Transverse colon (tissue), 4 donors: ENCODE measurements at regions not wholly inside any gene's neighbourhood (a gene's known extent, or its start where the extent isn't known, plus 50 kb on each side); places are given as distances from the start of the nearest gene placed in this dataset.

Source experiments
- DNase-seq: peaks from one replicate; pipeline ENCODE4 v3.0.0-alpha.2; 2019
- H3K27ac ChIP-seq, 4 donors: fragments of 200-600 bp; sonication (generic); 2 replicates each; pipeline ENCODE4 v1.5.1; 2016 to 2018; ENCODE audit warnings: inconsistent platforms in 4 of 4
- H3K27me3 ChIP-seq: fragments of 200-600 bp; sonication (generic); 2 replicates; pipeline ENCODE4 v1.5.1; 2017; ENCODE audit warnings: inconsistent platforms
- H3K36me3 ChIP-seq, 4 donors: fragments of 200-600 bp; sonication (generic); 2 replicates each; pipeline ENCODE4 v1.5.1; 2017 to 2019; ENCODE audit warnings: inconsistent platforms in 4 of 4
- H3K4me1 ChIP-seq, 4 donors: fragments of 200-600 bp; sonication (generic); 2 replicates each; pipeline ENCODE4 v1.5.1; 2017 to 2020; ENCODE audit warnings: inconsistent platforms in 4 of 4
- H3K4me3 ChIP-seq, 4 donors: fragments of 200-600 bp; sonication (generic); 1 replicate in 1 of 4; 2 replicates in 3 of 4; pipeline versions ENCODE4 v1.5.1 to v1.6.1; 2017 to 2019; ENCODE audit warnings: inconsistent platforms in 4 of 4
- H3K9me3 ChIP-seq, 2 donors: fragments of 200-600 bp; sonication (generic); 2 replicates each; pipeline ENCODE4 v1.5.1; 2017 to 2019; ENCODE audit warnings: inconsistent platforms in 2 of 2
- CTCF ChIP-seq, 5 experiments: fragments of 200-600 bp in 3 of 5; fragments of 450-650 bp in 2 of 5; sonication (generic) in 3 of 5; IDR thresholded peaks; 1 replicate in 2 of 5; 2 replicates in 3 of 5; pipeline ENCODE4 v1.5.1; 2016 to 2017; ENCODE audit warnings: antibody characterized with exemption in 5 of 5, inconsistent platforms in 3 of 5, mild to moderate bottlenecking in 2 of 5, moderate library complexity in 1 of 5
- EP300 ChIP-seq: sonication (generic); formaldehyde crosslinking; IDR thresholded peaks from one replicate; pipeline ENCODE4 v1.6.1; 2017; ENCODE audit warnings: antibody characterized with exemption, low read depth
- POLR2A ChIP-seq: fragments of 450-650 bp; IDR thresholded peaks from one replicate; pipeline ENCODE4 v1.6.1; 2016; ENCODE audit warnings: antibody characterized with exemption, mild to moderate bottlenecking, moderate library complexity
- POLR2AphosphoS5 ChIP-seq, 3 donors: sonication (generic); formaldehyde crosslinking; IDR thresholded peaks; one replicate each; pipeline ENCODE4 v1.6.1; 2016; ENCODE audit warnings: antibody characterized with exemption in 3 of 3
- WGBS, 2 donors: methylation state at CpG; one replicate each; pipeline ENCODE4 v1.1.5; 2018; ENCODE audit warnings: low coverage in 1 of 2; 5-methylcytosine and 5-hydroxymethylcytosine counted together
- in situ Hi-C, 4 donors: fragments of 200-750 bp; cut with MboI; loops; one replicate each; pipeline versions ENCODE4 v1.15.0 to v1.15.1; 2017; ENCODE audit warnings: low sequenced_read_pairs in 3 of 4, low pct_ligation_motif_present in 1 of 4, low pct_unique_long_range_greater_than_20kb in 1 of 4
- intact Hi-C: fragments of 100-400 bp; cut with DNase I; formaldehyde crosslinking; loops from one replicate; pipeline ENCODE4 v1.15.1; 2023; ENCODE audit warnings: low total_unique reads

GRCh38 chrX:19272452-19272851 is 71.3 kb upstream of the PDHA1 start:
- no peak for TF ChIP-seq CTCF (IDR thresholded peaks at IDR 0.05)
- no peak for TF ChIP-seq POLR2A
- no peak for TF ChIP-seq POLR2AphosphoS5 (IDR thresholded peaks at IDR 0.05)
- TF ChIP-seq EP300: no peak
- Histone ChIP-seq H3K27me3 (no peaks in the 10 kb centered on the region), H3K9me3 (no peaks in the 10 kb centered on the region), H3K36me3 (no peaks in the 10 kb centered on the region), H3K4me1 (no peaks in the 10 kb centered on the region), H3K4me3 (no peak overlapping the region), H3K27ac (no peak overlapping the region)
- 74% methylated on average over 2 of the region's 2 CpGs; no CpG with 5 or more reads in 1 of the 2 donors for WGBS, 2 donors
- intact Hi-C loops (no loop called here), in situ Hi-C loops (no loop called here)
- DNase-seq: no peak

GRCh38 chrX:19280636-19281035 is 63.1 kb upstream of the PDHA1 start:
- Histone ChIP-seq H3K36me3 (no peaks in the 10 kb centered on the region), H3K9me3 (no peaks in the 10 kb centered on the region), H3K27ac (no peak overlapping the region), H3K4me3 (no peak overlapping the region), H3K4me1 (no peaks in the 10 kb centered on the region), H3K27me3 (no peaks in the 10 kb centered on the region)
- no peak for DNase-seq
- 78 to 81% methylated on average over 1 of the region's 1 CpG for WGBS, 2 donors
- in situ Hi-C loops (no loop called here), intact Hi-C loops (no loop called here)
- TF ChIP-seq EP300 (no peak), POLR2A (no peak), CTCF (IDR thresholded peaks at IDR 0.05) (no peak), POLR2AphosphoS5 (IDR thresholded peaks at IDR 0.05) (no peak)

GRCh38 chrX:19281256-19281655 is 62.5 kb upstream of the PDHA1 start:
- no peaks in the 10 kb centered on the region for H3K36me3 ChIP-seq
- no peak overlapping the region for H3K4me3 ChIP-seq
- no peaks in the 10 kb centered on the region for H3K9me3 ChIP-seq
- intact Hi-C loops: no loop called here
- WGBS, 2 donors: 65 to 80% methylated on average over 1 of the region's 1 CpG
- H3K4me1 ChIP-seq: no peaks in the 10 kb centered on the region
- TF ChIP-seq EP300 (no peak), POLR2A (no peak), POLR2AphosphoS5 (IDR thresholded peaks at IDR 0.05) (no peak), CTCF (IDR thresholded peaks at IDR 0.05) (no peak)
- H3K27me3 ChIP-seq: no peaks in the 10 kb centered on the region
- no peak for DNase-seq
- in situ Hi-C loops: no loop called here
- H3K27ac ChIP-seq: no peak overlapping the region

GRCh38 chrX:19283597-19284339 is 60.0 kb upstream of the PDHA1 start:
- no peaks in the 10 kb centered on the region for H3K36me3 ChIP-seq
- no peaks in the 10 kb centered on the region for H3K27me3 ChIP-seq
- no peak overlapping the region for H3K4me3 ChIP-seq
- no peaks in the 10 kb centered on the region for H3K4me1 ChIP-seq
- H3K9me3 ChIP-seq: no peaks in the 10 kb centered on the region
- no peak overlapping the region for H3K27ac ChIP-seq
- intact Hi-C loops (no loop called here), in situ Hi-C loops (no loop called here)
- no peak for TF ChIP-seq POLR2AphosphoS5 (IDR thresholded peaks at IDR 0.05)
- no peak for TF ChIP-seq CTCF (IDR thresholded peaks at IDR 0.05)
- WGBS, 2 donors: 86 to 89% methylated on average over 4 to 6 of the region's 6 CpGs
- no peak for DNase-seq
